Ishikawa (cell line): ENCODE measurements at regions not wholly inside any gene's neighbourhood (a gene's known extent, or its start where the extent isn't known, plus 50 kb on each side); places are given as distances from the start of the nearest gene placed in this dataset.

Experiments used
- CEBPB ChIP-seq: IDR thresholded peaks from 2 replicates; pipeline ENCODE4 v1.6.1; 2012
- CREB1 ChIP-seq: IDR thresholded peaks from 2 replicates; pipeline ENCODE4 v1.6.1; 2012; ENCODE audit warnings: low read depth
- EGR1 ChIP-seq: IDR thresholded peaks from 2 replicates; pipeline ENCODE4 v1.6.1; 2012
- EP300 ChIP-seq: IDR thresholded peaks from 2 replicates; pipeline ENCODE4 v1.6.1; 2012; ENCODE audit warnings: borderline replicate concordance
- FOXM1 ChIP-seq: IDR thresholded peaks from 2 replicates; pipeline ENCODE4 v1.6.1; 2012; ENCODE audit warnings: low read depth, borderline replicate concordance
- NFIC ChIP-seq: IDR thresholded peaks from 2 replicates; pipeline ENCODE4 v1.6.1; 2012
- RAD21 ChIP-seq: IDR thresholded peaks from 2 replicates; pipeline ENCODE4 v1.6.1; 2012; ENCODE audit warnings: low read depth
- TAF1 ChIP-seq: IDR thresholded peaks from 2 replicates; pipeline ENCODE4 v1.6.1; 2012; ENCODE audit warnings: low read depth, mild to moderate bottlenecking
- TCF12 ChIP-seq: IDR thresholded peaks from 2 replicates; pipeline ENCODE4 v1.6.1; 2012; ENCODE audit warnings: low read depth
- TEAD4 ChIP-seq: IDR thresholded peaks from 2 replicates; pipeline ENCODE4 v1.6.1; 2012
- YY1 ChIP-seq: IDR thresholded peaks from 2 replicates; pipeline ENCODE4 v1.6.1; 2012; ENCODE audit warnings: low read depth
- ZBTB7A ChIP-seq: IDR thresholded peaks from 2 replicates; pipeline ENCODE4 v1.6.1; 2012; ENCODE audit warnings: low read depth
- TF ChIP-seq, protein P1 (sequence below): IDR thresholded peaks from 2 replicates; pipeline ENCODE4 v1.6.1; 2012
- TF ChIP-seq, protein P2 (sequence below): IDR thresholded peaks from 2 replicates; pipeline ENCODE4 v1.6.1; 2012; ENCODE audit warnings: low read depth, mild to moderate bottlenecking
- TF ChIP-seq, protein P3 (sequence below): IDR thresholded peaks from 2 replicates; pipeline ENCODE4 v1.6.1; 2012

DNA sequence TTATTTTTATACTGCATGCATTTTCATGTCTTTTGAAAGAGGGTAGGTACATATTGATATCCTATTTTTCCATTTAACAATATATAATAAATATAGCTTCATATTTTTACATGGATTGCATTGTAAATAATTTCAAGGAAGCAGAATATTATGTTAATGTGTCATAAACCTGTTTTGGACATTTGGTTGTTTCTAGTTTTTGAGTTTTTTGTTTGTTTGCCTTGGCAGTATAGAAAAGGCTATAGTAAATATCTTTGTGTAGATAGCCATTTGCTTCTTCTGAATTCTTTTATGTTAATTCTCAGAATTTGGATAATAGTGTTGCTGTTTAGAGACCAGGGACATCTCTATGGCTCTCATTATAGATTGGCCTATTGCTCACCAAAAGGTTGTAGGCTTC, 645.2 kb downstream of the SLC4A3 start:
- TF ChIP-seq CREB1 (no peak), EP300 (no peak), CEBPB (no peak)
- TF ChIP-seq, protein P1, sequence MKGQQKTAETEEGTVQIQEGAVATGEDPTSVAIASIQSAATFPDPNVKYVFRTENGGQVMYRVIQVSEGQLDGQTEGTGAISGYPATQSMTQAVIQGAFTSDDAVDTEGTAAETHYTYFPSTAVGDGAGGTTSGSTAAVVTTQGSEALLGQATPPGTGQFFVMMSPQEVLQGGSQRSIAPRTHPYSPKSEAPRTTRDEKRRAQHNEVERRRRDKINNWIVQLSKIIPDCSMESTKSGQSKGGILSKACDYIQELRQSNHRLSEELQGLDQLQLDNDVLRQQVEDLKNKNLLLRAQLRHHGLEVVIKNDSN: no peak

DNA sequence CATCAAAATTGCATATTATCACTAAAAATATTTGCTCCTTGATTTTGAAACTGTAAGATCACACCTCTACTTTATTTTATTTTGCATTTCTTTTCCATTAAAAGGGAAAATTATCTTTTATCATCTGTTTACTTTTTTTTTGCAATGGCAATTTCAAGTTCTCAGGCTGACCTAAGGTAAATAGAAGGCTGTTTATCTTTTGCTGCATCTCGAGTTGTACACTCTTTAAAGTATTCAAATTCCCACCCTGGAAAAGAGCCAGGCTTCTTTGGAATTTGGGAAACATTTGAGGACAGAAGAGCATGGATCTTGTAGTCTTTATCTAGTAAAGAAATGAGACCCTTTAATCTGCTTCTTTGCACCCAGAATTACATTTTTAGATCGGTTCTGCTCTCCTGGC, 645.7 kb downstream of the SLC4A3 start:
- no peak for TF ChIP-seq FOXM1
- no peak for TF ChIP-seq EP300
- TF ChIP-seq, protein P2, sequence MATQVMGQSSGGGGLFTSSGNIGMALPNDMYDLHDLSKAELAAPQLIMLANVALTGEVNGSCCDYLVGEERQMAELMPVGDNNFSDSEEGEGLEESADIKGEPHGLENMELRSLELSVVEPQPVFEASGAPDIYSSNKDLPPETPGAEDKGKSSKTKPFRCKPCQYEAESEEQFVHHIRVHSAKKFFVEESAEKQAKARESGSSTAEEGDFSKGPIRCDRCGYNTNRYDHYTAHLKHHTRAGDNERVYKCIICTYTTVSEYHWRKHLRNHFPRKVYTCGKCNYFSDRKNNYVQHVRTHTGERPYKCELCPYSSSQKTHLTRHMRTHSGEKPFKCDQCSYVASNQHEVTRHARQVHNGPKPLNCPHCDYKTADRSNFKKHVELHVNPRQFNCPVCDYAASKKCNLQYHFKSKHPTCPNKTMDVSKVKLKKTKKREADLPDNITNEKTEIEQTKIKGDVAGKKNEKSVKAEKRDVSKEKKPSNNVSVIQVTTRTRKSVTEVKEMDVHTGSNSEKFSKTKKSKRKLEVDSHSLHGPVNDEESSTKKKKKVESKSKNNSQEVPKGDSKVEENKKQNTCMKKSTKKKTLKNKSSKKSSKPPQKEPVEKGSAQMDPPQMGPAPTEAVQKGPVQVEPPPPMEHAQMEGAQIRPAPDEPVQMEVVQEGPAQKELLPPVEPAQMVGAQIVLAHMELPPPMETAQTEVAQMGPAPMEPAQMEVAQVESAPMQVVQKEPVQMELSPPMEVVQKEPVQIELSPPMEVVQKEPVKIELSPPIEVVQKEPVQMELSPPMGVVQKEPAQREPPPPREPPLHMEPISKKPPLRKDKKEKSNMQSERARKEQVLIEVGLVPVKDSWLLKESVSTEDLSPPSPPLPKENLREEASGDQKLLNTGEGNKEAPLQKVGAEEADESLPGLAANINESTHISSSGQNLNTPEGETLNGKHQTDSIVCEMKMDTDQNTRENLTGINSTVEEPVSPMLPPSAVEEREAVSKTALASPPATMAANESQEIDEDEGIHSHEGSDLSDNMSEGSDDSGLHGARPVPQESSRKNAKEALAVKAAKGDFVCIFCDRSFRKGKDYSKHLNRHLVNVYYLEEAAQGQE: no peak
- TF ChIP-seq CEBPB: no peak
- no peak for TF ChIP-seq TCF12
- TF ChIP-seq, protein P3, sequence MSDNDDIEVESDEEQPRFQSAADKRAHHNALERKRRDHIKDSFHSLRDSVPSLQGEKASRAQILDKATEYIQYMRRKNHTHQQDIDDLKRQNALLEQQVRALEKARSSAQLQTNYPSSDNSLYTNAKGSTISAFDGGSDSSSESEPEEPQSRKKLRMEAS: no peak
- TF ChIP-seq RAD21: no peak
- TF ChIP-seq, protein P1: no peak
- no peak for TF ChIP-seq ZBTB7A
- TF ChIP-seq TAF1: no peak
- TF ChIP-seq EGR1: no peak
- TF ChIP-seq YY1: no peak
- TF ChIP-seq CREB1: no peak
- no peak for TF ChIP-seq TEAD4
- no peak for TF ChIP-seq NFIC

DNA sequence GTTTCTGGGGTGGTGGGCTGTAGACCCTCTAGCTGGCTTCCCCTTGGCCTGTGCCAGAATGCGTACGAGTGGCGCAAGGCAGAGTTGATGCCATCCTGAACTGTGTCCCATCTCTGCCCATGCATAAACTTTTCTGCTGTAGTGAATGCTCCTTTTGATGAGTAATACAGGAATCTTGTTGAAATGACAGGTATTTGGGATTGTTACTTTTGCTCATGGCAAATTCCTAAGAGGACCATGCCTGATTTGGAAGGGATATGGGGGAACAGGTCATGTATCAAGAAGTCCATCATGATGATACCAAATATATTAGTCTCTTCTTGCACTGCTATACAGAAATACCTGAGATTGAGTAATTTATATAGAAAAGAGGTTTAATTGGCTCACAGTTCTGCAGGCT, 648.0 kb downstream of the SLC4A3 start:
- no peak for TF ChIP-seq TAF1
- no peak for TF ChIP-seq EP300
- no peak for TF ChIP-seq YY1
- TF ChIP-seq RAD21: no peak
- TF ChIP-seq CREB1: no peak

DNA sequence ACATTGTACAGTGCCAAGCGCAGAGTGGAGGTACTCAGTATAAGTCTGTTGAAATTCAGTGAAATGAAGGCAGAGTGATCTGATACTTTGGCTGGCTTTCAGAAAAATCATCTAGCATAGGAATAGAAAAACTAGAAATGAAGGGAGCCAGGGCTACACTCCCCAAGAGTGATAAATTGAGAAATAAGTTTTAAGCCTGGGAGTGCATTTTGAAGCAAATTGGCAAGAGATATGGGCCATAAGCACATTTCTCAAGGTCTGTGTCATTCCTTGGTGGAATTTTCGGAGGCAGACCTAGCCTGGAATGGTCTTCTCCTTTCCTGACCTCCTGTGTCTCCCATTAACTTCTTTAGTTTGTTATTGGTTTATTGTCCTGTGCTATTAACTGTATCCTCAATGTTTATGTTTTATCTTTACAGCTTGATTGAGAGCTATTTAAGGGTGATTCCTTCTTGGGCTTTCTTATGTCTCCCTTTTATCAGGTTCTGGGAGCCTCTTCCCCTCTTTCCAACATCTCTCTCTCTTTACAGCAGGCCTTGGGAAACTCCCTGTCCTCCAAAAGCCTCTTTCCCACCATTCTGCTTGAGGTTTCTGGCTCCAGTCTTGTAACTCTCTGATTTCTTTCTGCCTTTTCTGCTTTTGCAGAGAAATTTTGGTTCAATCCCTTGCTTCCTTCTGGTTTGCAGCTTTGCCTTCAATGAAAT, 649.5 kb downstream of the SLC4A3 start:
- TF ChIP-seq FOXM1 (no peak), EGR1 (no peak), ZBTB7A (no peak), YY1 (no peak), EP300 (no peak), TAF1 (no peak), NFIC (no peak), CEBPB (no peak), TCF12 (no peak), RAD21 (no peak), TEAD4 (no peak), CREB1 (no peak)
- TF ChIP-seq, protein P2: no peak
- TF ChIP-seq, protein P3: no peak
- TF ChIP-seq, protein P1: no peak

DNA sequence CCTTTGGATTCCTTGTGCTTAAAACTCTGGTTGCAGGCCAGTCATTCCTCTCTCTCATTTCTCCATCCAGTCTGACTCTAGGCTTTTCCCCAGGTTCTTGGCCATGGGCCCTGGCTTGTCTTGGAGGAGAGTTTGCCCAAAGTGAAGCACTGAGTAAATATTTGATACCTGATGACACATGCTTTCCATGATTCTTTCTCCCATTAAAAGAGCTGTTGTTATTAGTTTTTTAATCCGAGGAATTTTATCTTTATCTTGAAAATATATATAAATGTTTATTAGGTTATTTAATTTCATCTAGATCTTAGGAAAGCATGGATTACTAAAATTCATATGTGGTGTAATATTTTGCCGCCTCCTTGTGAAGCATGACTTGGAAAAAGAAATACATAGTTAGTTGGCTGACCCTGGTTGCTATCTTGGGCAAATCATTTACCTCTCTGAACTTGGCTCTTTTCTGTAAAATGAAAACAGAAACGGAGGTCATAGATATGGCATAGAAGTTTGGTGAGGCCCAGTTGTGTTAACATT, 650.1 kb downstream of the SLC4A3 start:
- TF ChIP-seq, protein P1: no peak
- TF ChIP-seq CEBPB (no peak), YY1 (no peak), ZBTB7A (no peak), TAF1 (no peak), EP300 (no peak), TCF12 (no peak), RAD21 (no peak)
- TF ChIP-seq, protein P2: no peak
- TF ChIP-seq, protein P3: no peak
